Endothelial cell of umbilical vein (primary cell): ENCODE measurements at regions not wholly inside any gene's neighbourhood (a gene's known extent, or its start where the extent isn't known, plus 50 kb on each side); places are given as distances from the start of the nearest gene placed in this dataset.

ENCODE experiments used
- BruUV-seq: library from RNA; stranded (reverse); fragments of 400-500 nt; replicated peaks from 2 replicates; lab custom pipeline; 2021; lab: Mats Ljungman, UMichigan
- CTCF ChIA-PET: fragments of 300-600, 350-600 bp; sonication (Branson Sonifier 250); formaldehyde crosslinking; loops from one replicate; lab custom pipeline; 2021; ENCODE audit warnings: antibody characterized with exemption, inconsistent platforms; lab: Charles Lee
- POLR2A ChIA-PET: fragments of 300-600, 350-600 bp; sonication (Branson Sonifier 250); formaldehyde crosslinking; loops from one replicate; lab custom pipeline; 2021; ENCODE audit warnings: antibody characterized with exemption, inconsistent platforms; lab: Charles Lee
- DNase-seq: peaks from one replicate; pipeline ENCODE4 v3.0.0-alpha.2; 2011; ENCODE audit warnings: low read depth, low spot score
- FAIRE-seq: peaks from 2 replicates; lab custom pipeline; 2011; peaks lifted over from hg19 to GRCh38; lab: Jason Lieb, UNC
- H2AFZ ChIP-seq: 2 replicates; pipeline ENCODE4 v1.6.0; 2012; ENCODE audit warnings: low read depth, low read length, control low read depth, inconsistent platforms
- H3K27ac ChIP-seq: 2 replicates; pipeline ENCODE4 v1.5.1; 2011; ENCODE audit warnings: low read depth, mild to moderate bottlenecking, control low read depth, low read length, moderate library complexity; ENCODE audit not compliant: insufficient read depth
- H3K27me3 ChIP-seq, 2 experiments: 2 replicates each; pipeline versions ENCODE4 v1.6.0 to v1.6.1; 2011; ENCODE audit warnings: low read length in 2 of 2, mixed read lengths in 1 of 2; ENCODE audit not compliant: control insufficient read depth in 2 of 2, insufficient read depth in 2 of 2
- H3K36me3 ChIP-seq, 2 experiments: 2 replicates in 1 of 2; 3 replicates in 1 of 2; pipeline ENCODE4 v1.5.1; 2011; ENCODE audit warnings: low read length in 2 of 2, mild to moderate bottlenecking in 1 of 2, moderate library complexity in 1 of 2; ENCODE audit not compliant: control insufficient read depth in 2 of 2, insufficient read depth in 2 of 2; ENCODE audit errors: extremely low read depth in 1 of 2
- H3K4me1 ChIP-seq: 3 replicates; pipeline ENCODE4 v1.5.1; 2011; ENCODE audit warnings: mild to moderate bottlenecking, low read length; ENCODE audit not compliant: control insufficient read depth, insufficient read depth; ENCODE audit errors: extremely low read depth
- H3K4me2 ChIP-seq: 2 replicates; pipeline ENCODE4 v1.6.1; 2011; ENCODE audit warnings: low read length, control low read depth, mixed read lengths; ENCODE audit not compliant: insufficient read depth
- H3K4me3 ChIP-seq, 3 experiments: fragments of 200-600 bp in 1 of 3; sonication (generic), shearing (Covaris generic) in 1 of 3; replicated peaks in 1 of 3; 2 replicates each; pipeline ENCODE4 v1.5.1; 2011 to 2016; ENCODE audit warnings: control low read depth in 3 of 3, low read length in 3 of 3, mild to moderate bottlenecking in 2 of 3, inconsistent platforms in 1 of 3, low read depth in 1 of 3, moderate library complexity in 1 of 3; ENCODE audit not compliant: insufficient read depth in 1 of 3
- H3K79me2 ChIP-seq: 2 replicates; pipeline ENCODE4 v1.6.0; 2012; ENCODE audit warnings: low read length, inconsistent platforms; ENCODE audit not compliant: control insufficient read depth, insufficient read depth
- H3K9ac ChIP-seq: replicated peaks from 2 replicates; pipeline ENCODE3; 2011; ENCODE audit warnings: low read length, control low read depth; ENCODE audit not compliant: insufficient read depth; ENCODE audit errors: extremely low read depth
- H3K9me1 ChIP-seq: replicated peaks from 3 replicates; pipeline ENCODE4 v1.6.0; 2011; ENCODE audit warnings: mild to moderate bottlenecking, low read length; ENCODE audit not compliant: control insufficient read depth, insufficient read depth; ENCODE audit errors: extremely low read depth
- H3K9me3 ChIP-seq: replicated peaks from 2 replicates; pipeline ENCODE4 v1.5.1; 2012; ENCODE audit warnings: low read length, inconsistent platforms; ENCODE audit not compliant: control insufficient read depth, insufficient read depth
- H4K20me1 ChIP-seq: replicated peaks from 2 replicates; pipeline ENCODE3; 2011; ENCODE audit warnings: mild to moderate bottlenecking, low read length; ENCODE audit not compliant: control insufficient read depth, insufficient read depth; ENCODE audit errors: extremely low read depth
- EZH2 ChIP-seq: IDR thresholded peaks from 2 replicates; pipeline ENCODE4 v1.6.1; 2012; ENCODE audit warnings: borderline replicate concordance, low read depth, mild to moderate bottlenecking, moderate library complexity, low read length, inconsistent platforms; ENCODE audit not compliant: severe bottlenecking
- FOS ChIP-seq: IDR thresholded peaks from 2 replicates; pipeline ENCODE4 v1.6.1; 2011; ENCODE audit warnings: mild to moderate bottlenecking, low read length, moderate library complexity, borderline replicate concordance; ENCODE audit not compliant: insufficient read depth
- GATA2 ChIP-seq: IDR thresholded peaks from 2 replicates; pipeline ENCODE4 v1.7.0; 2011; ENCODE audit warnings: low read depth, mild to moderate bottlenecking, moderate library complexity, mixed read lengths, low read length; ENCODE audit not compliant: insufficient read length, insufficient read depth
- JUN ChIP-seq: IDR thresholded peaks from 2 replicates; pipeline ENCODE4 v1.6.1; 2011; ENCODE audit warnings: borderline replicate concordance, low read depth; ENCODE audit not compliant: insufficient read length, insufficient read depth
- MYC ChIP-seq: IDR thresholded peaks from one replicate; pipeline ENCODE4 v1.6.1; 2011; ENCODE audit warnings: mild to moderate bottlenecking, low read depth, low read length
- POLR2A ChIP-seq: IDR thresholded peaks from 2 replicates; pipeline ENCODE4 v1.6.1; 2012; ENCODE audit warnings: low read depth, mild to moderate bottlenecking, control low read depth, low read length
- POLR2AphosphoS5 ChIP-seq: IDR thresholded peaks from 2 replicates; pipeline ENCODE4 v1.6.1; 2012; ENCODE audit warnings: low read depth, mild to moderate bottlenecking, control low read depth, low read length, moderate library complexity; ENCODE audit not compliant: insufficient read depth
- dilution Hi-C: fragments of 300-500 bp; cut with MboI; formaldehyde crosslinking; loops from one replicate; pipeline ENCODE4 v1.15.0; 2019; ENCODE audit warnings: low sequenced_read_pairs; ENCODE audit not compliant: extremely low pct_ligation_motif_present
- intact Hi-C: fragments of 100-400 bp; cut with micrococcal nuclease; formaldehyde crosslinking; loops from one replicate; pipeline ENCODE4 v1.10.0; 2022
- TF ChIP-seq, protein P1 (sequence below): IDR thresholded peaks from 2 replicates; pipeline ENCODE4 v1.6.1; 2011; ENCODE audit not compliant: insufficient read depth, insufficient read length
- TF ChIP-seq, protein P2 (sequence below), 2 donors: IDR thresholded peaks; 1 replicate in 1 of 2; 2 replicates in 1 of 2; pipeline ENCODE4 v1.5.1; 2011; ENCODE audit warnings: low read length in 2 of 2, mild to moderate bottlenecking in 2 of 2, moderate library complexity in 2 of 2, control low read depth in 1 of 2, inconsistent platforms in 1 of 2, low read depth in 1 of 2; ENCODE audit not compliant: insufficient read depth in 1 of 2; ENCODE audit errors: extremely low read depth in 1 of 2

DNA sequence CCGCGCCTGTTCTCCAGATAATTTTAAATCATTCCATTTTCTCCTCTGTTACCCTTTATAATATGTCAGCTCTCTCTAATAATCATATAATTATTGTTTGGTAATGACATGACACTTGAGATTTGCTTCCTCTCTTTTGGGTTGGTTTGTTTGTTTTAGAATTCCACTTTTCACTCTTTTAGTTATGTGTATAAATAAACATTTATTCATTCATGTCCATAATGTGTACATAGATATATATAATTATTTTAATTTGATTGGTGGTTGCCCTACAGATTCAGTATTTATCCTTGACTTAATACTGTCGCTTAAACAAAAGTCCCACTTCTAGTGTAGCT, 93.4 kb upstream of the FMN2 start:
- Histone ChIP-seq H4K20me1 (no peaks in the 10 kb centered on the region), H3K9me3 (no peaks in the 10 kb centered on the region), H3K27ac (no peak overlapping the region), H3K4me2 (peak overlapping the region; percentile 24), H2AFZ (no peak overlapping the region), H3K79me2 (no peaks in the 10 kb centered on the region), H3K9ac (no peak overlapping the region), H3K4me1 (no peaks in the 10 kb centered on the region), H3K9me1 (no peaks in the 10 kb centered on the region), H3K36me3 (no peaks in the 10 kb centered on the region), H3K27me3 (peaks cover 9 to 31% of the 10 kb centered on the region in 2 experiments), H3K4me3 (no peak overlapping the region)
- ChIA-PET POLR2A (no interaction called here), CTCF (no interaction called here)
- no peak for FAIRE-seq
- intact Hi-C loops, result no loop called here
- no TSS peak for BruUV-seq
- TF ChIP-seq, protein P1, sequence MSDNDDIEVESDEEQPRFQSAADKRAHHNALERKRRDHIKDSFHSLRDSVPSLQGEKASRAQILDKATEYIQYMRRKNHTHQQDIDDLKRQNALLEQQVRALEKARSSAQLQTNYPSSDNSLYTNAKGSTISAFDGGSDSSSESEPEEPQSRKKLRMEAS, result no peak
- TF ChIP-seq, protein P2, sequence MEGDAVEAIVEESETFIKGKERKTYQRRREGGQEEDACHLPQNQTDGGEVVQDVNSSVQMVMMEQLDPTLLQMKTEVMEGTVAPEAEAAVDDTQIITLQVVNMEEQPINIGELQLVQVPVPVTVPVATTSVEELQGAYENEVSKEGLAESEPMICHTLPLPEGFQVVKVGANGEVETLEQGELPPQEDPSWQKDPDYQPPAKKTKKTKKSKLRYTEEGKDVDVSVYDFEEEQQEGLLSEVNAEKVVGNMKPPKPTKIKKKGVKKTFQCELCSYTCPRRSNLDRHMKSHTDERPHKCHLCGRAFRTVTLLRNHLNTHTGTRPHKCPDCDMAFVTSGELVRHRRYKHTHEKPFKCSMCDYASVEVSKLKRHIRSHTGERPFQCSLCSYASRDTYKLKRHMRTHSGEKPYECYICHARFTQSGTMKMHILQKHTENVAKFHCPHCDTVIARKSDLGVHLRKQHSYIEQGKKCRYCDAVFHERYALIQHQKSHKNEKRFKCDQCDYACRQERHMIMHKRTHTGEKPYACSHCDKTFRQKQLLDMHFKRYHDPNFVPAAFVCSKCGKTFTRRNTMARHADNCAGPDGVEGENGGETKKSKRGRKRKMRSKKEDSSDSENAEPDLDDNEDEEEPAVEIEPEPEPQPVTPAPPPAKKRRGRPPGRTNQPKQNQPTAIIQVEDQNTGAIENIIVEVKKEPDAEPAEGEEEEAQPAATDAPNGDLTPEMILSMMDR (IDR thresholded peaks at IDR 0.05; ENCODE audit: extremely low read depth in 1 of 2, insufficient read depth in 1 of 2, low read depth in 1 of 2, low read length in 2 of 2), result no peak
- no peak for TF ChIP-seq MYC
- no peak for TF ChIP-seq EZH2
- TF ChIP-seq JUN, result no peak
- no peak for TF ChIP-seq FOS
- no peak for TF ChIP-seq GATA2
- TF ChIP-seq POLR2A, result no peak
- TF ChIP-seq POLR2AphosphoS5, result no peak
- no peak for DNase-seq
- dilution Hi-C loops, result no loop called here
